Neural crest cell (in vitro differentiated cells): ENCODE measurements at regions not wholly inside any gene's neighbourhood (a gene's known extent, or its start where the extent isn't known, plus 50 kb on each side); places are given as distances from the start of the nearest gene placed in this dataset.

Experiments used
- DNase-seq: peaks from one replicate; pipeline ENCODE4 v3.0.0; 2021; ENCODE audit warnings: low read depth, mixed read lengths, low spot score
- H3K27ac Mint-ChIP-seq: one replicate; pipeline ENCODE4 v1.8.0; 2021; ENCODE audit warnings: mild to moderate bottlenecking, mixed read lengths; ENCODE audit not compliant: unreplicated experiment
- H3K27me3 Mint-ChIP-seq: 2 replicates; pipeline ENCODE4 v1.8.0; 2021; ENCODE audit warnings: low read depth, mild to moderate bottlenecking, mixed read lengths
- H3K36me3 Mint-ChIP-seq: 2 replicates; pipeline ENCODE4 v1.8.0; 2021; ENCODE audit warnings: low read depth, mild to moderate bottlenecking, mixed read lengths
- H3K4me1 Mint-ChIP-seq: 2 replicates; pipeline ENCODE4 v1.8.0; 2021; ENCODE audit warnings: mixed read lengths
- H3K4me3 Mint-ChIP-seq: one replicate; pipeline ENCODE4 v1.8.0; 2021; ENCODE audit warnings: mild to moderate bottlenecking, mixed read lengths
- H3K9me3 Mint-ChIP-seq: 2 replicates; pipeline ENCODE4 v1.8.0; 2021; ENCODE audit warnings: mixed read lengths
- CTCF ChIP-seq: fragments of 200-600 bp; sonication (generic); conservative IDR thresholded peaks from 2 replicates; pipeline ENCODE4 v1.5.0; 2021; ENCODE audit warnings: antibody characterized with exemption, mild to moderate bottlenecking

GRCh38 chr12:132384916-132385774, 55.8 kb upstream of the GALNT9 start:
- no peaks in the 10 kb centered on the region for H3K4me1 Mint-ChIP-seq
- no peak for TF ChIP-seq CTCF
- no peak overlapping the region for H3K27ac Mint-ChIP-seq
- no peak overlapping the region for H3K4me3 Mint-ChIP-seq
- no peaks in the 10 kb centered on the region for H3K9me3 Mint-ChIP-seq
- H3K27me3 Mint-ChIP-seq, result peaks cover 20% of the 10 kb centered on the region
- no peaks in the 10 kb centered on the region for H3K36me3 Mint-ChIP-seq
- no peak for DNase-seq

- Mint-ChIP-seq H3K4me1 (no peaks in the 10 kb centered on the region), H3K4me3 (no peak overlapping the region), H3K9me3 (no peaks in the 10 kb centered on the region), H3K36me3 (no peaks in the 10 kb centered on the region), H3K27ac (no peak overlapping the region), H3K27me3 (peaks cover 37% of the 10 kb centered on the region)
- no peak for DNase-seq
- TF ChIP-seq CTCF, result no peak
These were observed 51.3 kb upstream of the GALNT9 start for GRCh38 chr12:132380641-132381040.

- DNase-seq, result no peak
- Mint-ChIP-seq H3K36me3 (no peaks in the 10 kb centered on the region), H3K4me3 (no peak overlapping the region), H3K9me3 (no peaks in the 10 kb centered on the region), H3K4me1 (no peaks in the 10 kb centered on the region), H3K27me3 (peaks cover 42% of the 10 kb centered on the region), H3K27ac (no peak overlapping the region)
- no peak for TF ChIP-seq CTCF
These were observed 50.6 kb upstream of the GALNT9 start for GRCh38 chr12:132379996-132380395.

- H3K4me1 Mint-ChIP-seq, result peaks cover under 1% of the 10 kb centered on the region
- no peak for DNase-seq
- TF ChIP-seq CTCF, result no peak
- H3K4me3 Mint-ChIP-seq, result no peak overlapping the region
- H3K36me3 Mint-ChIP-seq, result no peaks in the 10 kb centered on the region
- peaks cover 46% of the 10 kb centered on the region for H3K27me3 Mint-ChIP-seq
- H3K9me3 Mint-ChIP-seq, result no peaks in the 10 kb centered on the region
- no peak overlapping the region for H3K27ac Mint-ChIP-seq
These were observed 50.2 kb upstream of the GALNT9 start for GRCh38 chr12:132379576-132379975.
